GM21737 (cell line): ENCODE measurements at regions not wholly inside any gene's neighbourhood (a gene's known extent, or its start where the extent isn't known, plus 50 kb on each side); places are given as distances from the start of the nearest gene placed in this dataset.

ENCODE experiments used
- ATAC-seq: cut with Tn5 transposase; IDR thresholded peaks from one replicate; pipeline ENCODE4 v1.9.1; 2021; ENCODE audit warnings: mild to moderate bottlenecking, moderate library complexity; ENCODE audit not compliant: unreplicated experiment

DNA sequence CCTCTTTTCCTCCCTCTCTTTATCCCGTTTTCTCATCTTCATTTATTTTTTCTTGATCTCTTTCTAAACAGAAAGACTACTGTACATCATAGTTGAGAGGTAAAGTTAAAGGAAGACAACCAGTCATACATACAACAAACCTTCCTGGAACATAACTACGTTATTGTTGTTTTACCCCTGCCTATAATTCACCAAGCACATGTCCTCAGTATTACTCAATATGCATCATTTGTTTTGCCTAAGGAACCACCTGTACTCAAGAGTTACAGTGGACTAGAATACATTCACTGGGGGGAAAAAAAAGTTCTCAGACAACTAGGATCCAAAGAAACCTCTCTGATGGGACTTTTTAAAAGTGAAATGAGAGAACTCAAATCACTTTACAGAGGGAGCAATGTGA lies 344.7 kb upstream of the RBMS3 start:
- ATAC-seq, result no peak

GRCh38 chr3:28940530-28940929 lies 340.3 kb upstream of the RBMS3 start:
- peak; percentile 76 for ATAC-seq

DNA sequence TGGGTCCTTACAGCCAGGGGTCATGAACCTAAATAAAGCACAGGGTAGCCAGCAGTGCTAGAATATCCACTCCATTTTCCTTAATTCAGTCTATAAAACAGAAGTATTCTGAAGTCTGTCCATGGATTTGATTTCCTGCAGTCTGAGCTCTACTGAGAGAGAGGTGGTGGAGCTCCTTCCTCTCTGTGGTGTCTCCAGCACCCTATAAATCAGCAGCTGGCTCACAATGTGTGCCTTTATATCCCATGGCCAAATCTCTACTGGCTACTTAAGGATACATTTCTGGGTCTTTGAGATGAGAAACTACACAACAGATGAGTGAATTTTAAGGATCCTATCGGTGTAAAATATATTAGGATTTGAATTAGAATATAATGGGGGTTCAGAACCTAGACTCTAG lies 339.9 kb upstream of the RBMS3 start:
- no peak for ATAC-seq

- ATAC-seq, result no peak
These were observed 333.8 kb upstream of the RBMS3 start for GRCh38 chr3:28947061-28947460.

DNA sequence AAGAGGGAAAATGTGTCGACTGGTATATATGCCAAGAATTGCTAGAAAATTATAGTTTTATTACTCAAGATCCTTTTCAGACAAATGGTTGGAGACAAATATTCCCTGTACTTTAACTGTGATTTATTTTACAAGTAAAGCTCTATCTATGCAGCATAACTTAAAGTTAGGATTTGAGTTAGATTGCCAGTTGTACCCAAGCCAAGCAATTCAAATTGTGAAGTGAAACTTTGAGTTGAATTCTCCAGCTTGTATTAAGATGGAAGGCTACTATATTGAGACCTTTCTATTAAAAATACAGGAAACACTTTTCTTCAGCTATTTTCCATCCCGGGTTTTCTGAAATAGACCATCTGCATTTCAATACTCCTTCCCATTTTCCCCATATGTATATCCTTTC lies 333.1 kb upstream of the RBMS3 start:
- ATAC-seq, result no peak

GRCh38 chr3:28948685-28949084 lies 332.2 kb upstream of the RBMS3 start:
- no peak for ATAC-seq

DNA sequence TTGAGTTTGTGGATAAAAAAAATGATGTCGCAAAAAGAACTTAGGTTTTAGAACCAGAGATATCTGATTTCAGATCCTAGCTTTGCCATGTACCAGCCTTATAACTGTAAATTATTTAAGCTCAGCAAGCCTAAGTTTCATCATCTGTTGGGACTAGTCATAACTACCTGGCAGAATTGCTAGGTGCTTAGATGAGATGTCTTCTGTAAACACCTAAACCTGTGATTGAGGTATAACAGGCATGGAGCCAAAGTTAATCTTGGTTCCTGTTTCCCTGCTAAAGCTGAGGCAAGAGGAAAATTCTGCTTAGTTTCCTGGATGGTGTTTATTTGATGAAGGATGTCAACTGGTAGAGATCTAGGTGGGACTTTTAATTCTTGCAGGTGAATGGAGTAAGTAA lies 331.3 kb upstream of the RBMS3 start:
- ATAC-seq, result no peak

- ATAC-seq, result no peak
These were observed 330.3 kb upstream of the RBMS3 start for GRCh38 chr3:28950614-28951013.

DNA sequence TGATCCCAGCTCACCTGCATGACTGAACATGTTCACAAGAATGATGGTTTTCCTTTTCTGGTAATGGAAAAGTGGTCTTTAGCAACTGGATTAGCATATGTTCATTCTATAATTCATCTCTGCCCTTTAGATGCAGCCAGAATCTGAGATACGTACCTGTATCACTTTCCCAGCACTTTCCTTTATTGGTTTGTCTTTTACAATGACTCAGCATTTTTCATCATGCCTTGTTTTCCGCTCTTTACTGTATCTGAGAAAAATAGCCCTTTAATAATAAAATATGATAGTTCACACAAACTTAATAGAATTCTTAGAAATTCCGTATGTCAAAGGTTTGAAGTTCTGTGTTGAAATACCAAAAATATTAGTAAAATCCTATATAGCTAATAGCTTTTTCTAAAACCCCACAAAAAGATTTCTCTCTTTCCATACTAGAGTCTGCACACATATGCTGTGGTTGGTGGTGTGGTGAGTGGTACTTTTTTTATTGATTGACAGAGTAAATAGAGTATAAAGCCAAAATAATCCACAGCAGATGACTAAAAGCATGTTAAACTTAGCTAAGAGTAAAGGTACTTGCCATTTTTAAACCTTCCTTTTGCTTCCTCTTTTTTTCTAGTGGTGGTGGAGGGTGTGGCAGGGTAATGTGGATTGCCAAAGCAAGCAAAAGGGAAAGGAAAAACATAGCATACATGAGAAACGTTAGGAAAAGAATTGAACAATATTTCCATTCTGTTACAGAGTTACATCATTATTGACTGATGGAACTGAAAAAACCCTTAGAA lies 328.9 kb upstream of the RBMS3 start:
- ATAC-seq, result no peak

GRCh38 chr3:28958656-28959055 lies 322.2 kb upstream of the RBMS3 start:
- ATAC-seq, result no peak

GRCh38 chr3:28971156-28971555 lies 309.7 kb upstream of the RBMS3 start:
- no peak for ATAC-seq

GRCh38 chr3:28972921-28973320 lies 307.9 kb upstream of the RBMS3 start:
- ATAC-seq, result peak; percentile 54

GRCh38 chr3:28973609-28974008 lies 307.3 kb upstream of the RBMS3 start:
- ATAC-seq, result no peak

GRCh38 chr3:28978092-28978491 lies 302.8 kb upstream of the RBMS3 start:
- ATAC-seq, result no peak

DNA sequence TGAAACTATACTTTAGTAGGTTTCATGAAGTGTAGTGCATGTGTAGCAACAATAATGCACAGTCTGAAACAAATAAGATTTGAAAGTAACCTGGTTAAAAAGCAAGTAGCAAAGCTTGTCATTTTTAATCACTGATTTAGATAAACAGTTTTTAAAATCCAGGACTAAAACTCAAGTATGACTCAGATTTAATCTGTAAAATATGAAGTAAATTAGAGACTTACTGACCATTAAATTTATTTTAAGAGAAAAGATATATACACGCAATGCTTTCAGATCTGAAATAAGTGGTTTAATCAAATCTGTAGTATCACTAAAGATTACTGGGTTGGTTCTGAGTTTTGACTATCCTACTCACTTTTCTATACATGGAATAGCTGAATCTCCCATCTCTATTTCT lies 300.7 kb upstream of the RBMS3 start:
- ATAC-seq, result no peak

GRCh38 chr3:28980631-28981030 lies 300.2 kb upstream of the RBMS3 start:
- no peak for ATAC-seq

DNA sequence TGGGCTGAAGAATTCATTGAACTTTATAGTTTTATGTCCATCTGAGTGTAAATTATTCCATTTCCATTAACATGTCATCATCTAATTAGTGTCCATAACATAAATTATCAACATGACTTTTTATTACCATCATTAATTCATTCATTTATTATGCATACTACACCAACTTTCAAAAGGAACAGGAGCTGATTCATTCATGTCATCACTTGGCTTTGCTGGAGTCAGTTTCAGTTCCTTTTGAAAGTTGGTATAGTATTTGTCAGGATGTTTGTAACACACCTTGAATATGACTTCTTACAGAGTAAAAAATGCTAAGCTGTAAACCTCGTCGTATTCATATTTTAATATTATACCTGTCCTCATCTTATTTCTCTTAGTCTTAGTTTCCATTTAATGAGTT lies 298.0 kb upstream of the RBMS3 start:
- peak; percentile 70 for ATAC-seq

DNA sequence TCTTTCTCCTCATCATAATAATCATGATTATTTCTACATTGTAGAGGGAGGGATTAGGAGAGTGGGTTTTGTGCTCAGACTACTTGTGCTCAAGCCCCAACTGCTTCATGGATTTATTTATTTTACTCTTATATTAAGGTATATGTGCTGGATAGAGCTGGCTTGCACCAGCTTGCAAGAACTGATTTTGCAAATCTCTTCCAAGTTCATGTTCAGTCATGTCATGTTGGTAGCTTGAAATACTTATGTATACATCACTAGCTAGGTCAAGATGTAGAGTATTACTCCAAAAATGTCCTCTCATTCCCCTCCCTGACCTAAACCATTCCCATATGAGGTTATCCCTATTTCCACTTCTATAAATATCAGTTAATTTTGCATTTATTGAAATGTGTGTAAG lies 293.9 kb upstream of the RBMS3 start:
- ATAC-seq, result no peak

DNA sequence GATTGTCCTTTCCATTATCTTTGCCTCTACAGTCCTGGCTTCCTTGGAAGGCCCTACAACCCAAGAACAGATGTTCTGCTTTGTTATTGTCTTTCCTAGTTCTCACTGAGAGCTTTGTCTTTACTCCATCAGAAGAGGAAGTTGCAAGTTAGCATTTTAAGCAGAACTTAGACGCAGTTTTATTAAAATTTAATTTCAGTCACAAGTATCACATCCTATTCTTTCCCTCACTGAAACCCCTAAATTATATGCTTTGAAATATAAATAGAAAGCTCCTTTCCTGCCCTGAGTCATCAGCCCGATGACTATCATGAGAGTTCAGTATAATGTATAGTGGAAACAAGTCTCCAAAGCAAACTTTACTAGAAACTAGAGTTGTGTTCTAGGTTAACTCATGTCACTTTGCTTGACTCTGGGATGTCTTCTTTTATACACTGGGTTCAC lies 291.2 kb upstream of the RBMS3 start:
- peak; percentile 86 for ATAC-seq

DNA sequence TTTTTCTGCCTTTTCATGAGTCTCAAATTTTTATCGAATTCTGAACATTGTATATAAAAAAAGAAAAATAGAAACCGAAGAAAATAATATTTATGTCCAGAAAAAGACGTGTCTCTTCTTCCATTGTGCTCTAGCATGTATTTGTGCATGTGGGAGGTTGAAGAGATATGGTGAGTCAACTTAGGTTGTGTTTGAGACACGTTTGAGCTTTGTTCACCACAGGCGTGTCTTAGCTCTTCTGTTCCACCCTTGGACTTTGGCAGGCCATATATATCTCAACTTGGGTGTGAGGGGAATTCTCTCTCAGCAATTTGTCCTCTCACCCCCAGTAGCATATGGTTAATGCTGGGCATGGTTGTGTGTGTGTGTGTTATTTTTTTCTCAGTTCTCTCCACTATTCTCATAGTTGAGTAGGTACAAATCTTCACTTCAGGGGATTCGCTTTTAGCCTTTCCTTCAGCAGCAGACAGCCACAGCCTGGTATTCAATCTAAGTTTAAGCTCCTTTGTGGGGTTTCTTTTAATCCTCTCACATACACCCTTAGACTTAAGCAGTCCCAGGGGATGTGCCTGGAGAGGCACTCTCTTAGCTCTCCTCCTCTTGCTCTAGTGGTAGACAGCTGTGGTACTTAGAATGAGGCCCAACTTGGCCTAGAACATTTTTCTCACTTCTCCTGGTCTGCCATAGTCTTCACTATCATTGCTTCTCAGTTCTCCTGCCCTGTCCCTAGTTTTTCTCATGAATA lies 286.5 kb upstream of the RBMS3 start:
- no peak for ATAC-seq

GRCh38 chr3:29004885-29005599 lies 275.8 kb upstream of the RBMS3 start:
- ATAC-seq, result peak; percentile 98

- ATAC-seq, result no peak
These were observed 275.0 kb upstream of the RBMS3 start for GRCh38 chr3:29005862-29006261.
